ENCODE measurements at regions not wholly inside any gene's neighbourhood (a gene's known extent, or its start where the extent isn't known, plus 50 kb on each side); places are given as distances from the start of the nearest gene placed in this dataset.

GRCh38 chr5:2199697-2200096 is 317.0 kb upstream of the IRX4 start:
- DNase-seq: no peak

DNA sequence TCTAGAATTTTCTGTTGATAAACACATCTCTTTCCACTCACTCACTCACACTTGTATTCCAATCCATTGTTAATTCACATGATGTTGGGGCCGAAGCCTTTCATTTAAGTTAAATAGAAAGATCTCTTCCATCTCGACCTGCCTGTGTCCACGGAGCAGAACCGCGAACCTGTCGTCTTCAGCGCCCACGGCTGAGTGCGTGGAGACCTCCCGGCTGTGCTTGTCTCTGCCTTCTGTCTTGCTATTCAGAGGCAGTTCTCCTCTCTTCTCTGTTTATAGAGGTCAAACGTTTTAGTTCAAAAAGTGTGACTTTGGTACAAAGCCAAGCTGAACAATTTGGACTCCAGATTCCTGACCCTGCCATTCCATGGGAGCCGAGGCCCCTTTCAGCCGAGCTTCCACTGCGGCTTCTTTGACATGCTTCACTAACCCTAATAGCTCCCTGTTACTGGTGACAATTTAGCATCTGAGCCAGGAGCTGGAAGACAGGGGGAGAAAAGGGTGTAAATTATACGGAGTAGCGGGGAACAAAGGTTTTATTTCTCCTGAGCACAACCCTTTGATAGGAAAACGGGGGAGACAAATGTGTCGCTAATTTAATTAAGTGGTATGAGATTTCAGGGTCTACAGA is 314.4 kb upstream of the IRX4 start:
- DNase-seq: no peak

DNA sequence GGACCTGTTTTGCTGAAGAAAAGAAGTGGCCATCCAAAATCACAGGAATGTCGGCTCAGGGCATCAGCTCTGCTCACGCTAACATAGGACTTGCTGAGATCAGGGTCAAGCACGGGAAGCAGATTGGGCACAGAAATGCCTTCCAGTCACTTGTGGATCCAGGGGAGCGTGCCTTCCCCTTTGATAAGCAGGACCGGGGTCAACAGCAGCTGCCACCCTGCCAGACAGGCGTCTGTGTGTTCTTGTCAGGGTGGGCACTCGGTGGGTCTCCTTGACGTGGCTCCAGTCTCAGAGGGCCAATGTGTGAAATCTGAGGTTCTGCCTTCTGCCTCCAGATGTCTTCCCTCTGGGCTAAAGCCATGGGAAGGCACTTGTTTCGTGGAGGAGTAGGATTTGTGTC is 313.7 kb upstream of the IRX4 start:
- no peak for DNase-seq

DNA sequence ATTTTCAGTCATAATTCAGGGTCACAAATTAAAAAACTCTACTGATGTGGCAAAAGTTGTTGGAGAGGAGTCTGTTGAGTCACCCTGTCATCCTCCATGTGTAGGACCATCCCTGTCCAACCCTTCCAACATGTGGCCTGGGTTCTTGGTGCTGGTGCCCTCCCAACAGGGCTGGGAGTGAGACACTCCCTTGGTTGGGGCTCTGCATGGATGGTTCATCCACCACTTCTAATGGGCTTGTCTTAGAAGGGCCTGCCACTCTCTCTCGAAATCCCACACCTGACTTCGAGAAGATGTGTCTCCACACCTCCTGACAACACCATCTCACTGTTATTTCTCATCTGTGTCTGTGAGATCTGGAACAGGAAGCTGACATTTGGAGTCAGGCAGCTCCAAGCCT is 312.2 kb upstream of the IRX4 start:
- no peak for DNase-seq

- no peak for DNase-seq
Measured at GRCh38 chr5:2194236-2194555, 311.5 kb upstream of the IRX4 start.

DNA sequence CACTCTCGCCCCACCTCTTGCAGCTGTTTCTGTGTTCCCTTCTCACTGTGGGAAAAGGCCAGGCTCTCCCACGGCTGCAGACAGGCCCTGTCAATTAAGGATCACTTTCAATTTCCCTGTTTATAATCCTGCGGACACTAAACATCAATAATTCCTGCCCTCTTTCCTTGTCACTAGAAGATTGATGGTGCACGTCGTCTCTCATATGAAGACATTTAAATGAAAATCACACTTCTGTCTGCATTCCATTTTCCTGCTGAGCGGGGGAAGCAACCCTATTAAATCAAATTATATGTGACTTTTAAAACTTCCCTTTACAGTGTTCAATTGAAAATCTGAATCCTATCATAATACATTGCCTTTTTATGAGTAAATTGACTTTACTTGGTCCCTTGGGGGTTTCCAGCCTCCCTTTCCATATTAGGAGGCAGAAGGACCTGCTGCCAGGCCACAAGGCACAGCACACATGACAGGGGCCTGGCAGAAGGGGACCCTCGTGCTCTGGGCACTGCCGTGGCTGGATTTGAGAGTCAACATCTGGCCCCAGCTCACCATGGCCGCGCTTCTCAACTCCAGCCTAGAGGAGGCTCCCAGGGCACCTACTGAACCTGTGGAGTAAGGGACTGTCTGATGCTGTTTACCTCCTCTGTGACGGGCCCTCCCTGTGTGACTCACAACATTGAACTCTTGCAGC is 311.0 kb upstream of the IRX4 start:
- DNase-seq: no peak

GRCh38 chr5:2193142-2193541 is 310.4 kb upstream of the IRX4 start:
- DNase-seq: no peak

DNA sequence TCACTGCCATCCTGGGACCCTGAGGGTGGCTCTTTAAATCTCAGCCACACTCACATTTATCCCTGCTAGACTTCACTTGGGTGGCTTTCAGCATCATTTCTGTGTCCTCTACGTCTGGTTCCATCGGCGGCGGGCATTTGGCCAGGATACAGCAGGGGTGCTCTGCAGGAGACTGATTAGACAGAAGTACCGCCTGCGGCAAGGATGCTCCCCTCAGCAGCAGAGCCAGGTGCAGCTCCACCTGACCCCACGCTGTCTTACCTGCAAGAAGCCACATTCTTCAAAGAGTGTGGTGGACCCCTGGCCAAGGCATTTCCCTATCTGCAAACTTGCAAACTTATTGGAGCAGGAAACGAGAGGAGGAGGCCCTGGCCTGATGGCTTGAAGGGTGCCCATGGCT is 309.8 kb upstream of the IRX4 start:
- no peak for DNase-seq

DNA sequence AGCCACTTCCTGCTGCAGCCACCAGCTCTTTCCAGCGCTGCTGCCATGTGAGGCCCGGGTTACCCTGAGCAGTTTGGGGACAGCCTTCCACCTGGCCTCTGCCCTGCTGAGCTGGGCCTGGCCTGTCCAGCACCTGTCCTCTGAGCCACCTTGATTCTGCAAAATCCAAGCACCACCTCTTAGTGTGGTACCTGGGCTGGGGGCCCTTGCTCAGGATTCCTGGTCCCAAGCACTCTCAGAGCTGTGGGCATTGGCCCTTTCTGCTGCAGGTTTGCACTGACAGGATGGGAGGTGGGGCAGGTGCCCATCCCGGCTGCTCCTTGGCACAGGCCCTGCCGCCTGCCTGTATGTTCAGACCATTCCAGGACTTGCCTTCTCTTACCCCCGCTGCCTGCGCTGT is 309.2 kb upstream of the IRX4 start:
- no peak for DNase-seq

- no peak for DNase-seq
Measured at GRCh38 chr5:2190549-2190948, 307.8 kb upstream of the IRX4 start.

DNA sequence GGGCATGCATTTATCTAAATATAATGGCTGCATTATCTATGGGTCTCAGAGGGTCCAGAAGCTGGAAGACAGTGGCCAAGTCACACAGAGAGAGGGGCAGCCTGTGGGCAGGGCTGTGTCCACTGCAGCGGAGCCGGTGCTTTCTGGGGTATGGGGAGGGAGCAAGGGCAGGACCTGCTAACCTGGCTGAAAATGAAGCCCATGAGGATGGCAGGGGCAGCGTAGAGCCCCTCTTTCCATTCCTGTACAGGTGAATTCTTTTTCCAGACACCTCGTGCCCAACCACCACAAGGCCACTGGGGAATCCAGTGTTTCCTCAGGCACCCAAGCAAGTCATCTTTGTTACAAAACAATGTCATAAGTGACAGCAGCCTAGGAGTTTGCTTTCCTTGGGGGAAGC is 305.9 kb upstream of the IRX4 start:
- no peak for DNase-seq

DNA sequence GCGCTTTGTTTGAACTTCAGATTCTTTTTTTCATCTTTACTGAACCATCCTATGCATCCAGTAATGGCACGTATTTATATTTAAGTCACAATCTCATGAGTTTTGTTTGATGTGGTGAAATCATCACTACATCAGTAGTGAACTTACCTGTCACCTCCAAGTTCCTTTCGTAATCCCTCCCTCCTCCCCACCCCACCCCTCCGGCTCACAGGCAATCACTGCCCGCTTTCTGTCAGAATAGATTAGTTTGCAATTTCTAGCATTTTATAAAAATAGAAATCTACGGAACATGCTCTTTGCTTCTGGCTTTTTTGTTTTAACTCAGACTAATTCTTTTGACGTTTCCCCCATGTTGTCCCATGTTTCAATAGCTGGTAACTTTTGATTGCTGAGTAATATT is 305.4 kb upstream of the IRX4 start:
- no peak for DNase-seq

GRCh38 chr5:2187687-2188086 is 305.0 kb upstream of the IRX4 start:
- DNase-seq: no peak

GRCh38 chr5:2187156-2187555 is 304.4 kb upstream of the IRX4 start:
- DNase-seq: no peak

DNA sequence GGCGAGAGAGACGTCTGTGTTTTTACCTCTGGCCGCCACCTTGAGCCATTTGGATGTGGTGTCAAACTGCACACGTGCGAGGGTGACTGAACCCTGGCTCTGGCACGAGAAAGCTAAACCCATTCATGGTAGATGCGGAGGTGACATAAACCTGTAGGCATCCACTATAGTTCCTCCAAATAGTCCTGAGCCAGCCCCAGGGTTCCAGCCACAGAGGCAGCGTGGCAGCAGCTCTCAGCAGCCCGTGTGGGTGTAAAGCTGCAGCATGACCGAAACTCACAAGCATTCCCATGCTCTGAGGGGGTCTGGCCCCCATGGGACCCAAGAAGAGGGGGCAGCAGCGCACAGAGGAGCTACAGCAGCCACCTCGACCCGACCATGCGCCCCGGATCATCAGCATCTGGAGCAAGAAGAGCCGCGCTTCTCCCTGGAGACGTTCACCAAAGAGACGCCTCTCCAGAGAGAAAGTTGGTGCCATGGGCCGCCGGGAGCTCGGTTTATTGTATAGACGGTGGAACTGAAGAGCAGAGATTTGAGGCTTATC is 303.8 kb upstream of the IRX4 start:
- no peak for DNase-seq

GRCh38 chr5:2185646-2186471 is 303.1 kb upstream of the IRX4 start:
- no peak for DNase-seq

DNA sequence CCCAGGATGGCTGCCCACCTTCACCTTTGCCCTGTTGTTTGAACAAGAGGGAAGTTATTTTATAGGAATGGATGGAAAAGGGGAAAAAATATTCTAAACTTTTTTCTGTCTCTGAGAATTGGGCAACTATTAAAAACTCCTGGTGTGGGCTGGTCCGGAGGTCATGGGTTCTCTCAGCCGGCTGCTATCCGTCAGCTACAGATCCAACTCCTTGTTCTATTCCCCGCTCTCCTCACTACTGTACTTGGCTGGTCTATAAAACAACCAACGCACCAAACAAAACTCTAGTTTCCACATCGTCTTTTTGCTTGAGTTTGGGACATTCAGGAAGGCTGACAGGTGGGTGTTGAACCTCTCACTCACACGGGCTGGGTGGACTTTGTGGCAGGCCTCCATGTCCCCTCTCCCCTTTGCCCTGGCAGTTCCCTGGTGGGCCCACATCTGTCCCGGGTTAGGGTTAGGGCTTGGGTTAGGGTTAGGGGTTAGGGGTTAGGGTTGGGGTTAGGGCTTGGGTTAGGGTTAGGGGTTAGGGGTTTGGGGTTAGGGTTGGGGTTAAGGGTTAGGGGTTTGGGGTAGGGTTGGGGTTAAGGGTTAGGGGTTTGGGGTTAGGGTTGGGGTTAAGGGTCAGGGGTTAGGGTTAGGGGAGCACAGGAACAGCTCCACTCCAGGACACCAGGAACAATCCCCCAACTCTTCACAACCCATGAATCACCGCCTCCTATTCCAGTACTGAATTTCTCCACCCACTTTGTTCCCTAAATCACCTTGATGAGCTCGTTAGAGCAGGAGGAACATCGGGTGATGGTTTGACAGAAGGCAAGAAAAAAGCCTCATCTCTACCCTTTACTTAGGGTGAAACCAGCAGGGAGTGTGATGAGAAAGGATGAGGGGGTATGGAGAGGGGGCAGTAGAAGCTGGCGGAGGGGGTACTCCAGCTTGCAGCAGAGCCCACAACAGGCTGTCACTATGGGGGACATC is 302.1 kb upstream of the IRX4 start:
- no peak for DNase-seq

DNA sequence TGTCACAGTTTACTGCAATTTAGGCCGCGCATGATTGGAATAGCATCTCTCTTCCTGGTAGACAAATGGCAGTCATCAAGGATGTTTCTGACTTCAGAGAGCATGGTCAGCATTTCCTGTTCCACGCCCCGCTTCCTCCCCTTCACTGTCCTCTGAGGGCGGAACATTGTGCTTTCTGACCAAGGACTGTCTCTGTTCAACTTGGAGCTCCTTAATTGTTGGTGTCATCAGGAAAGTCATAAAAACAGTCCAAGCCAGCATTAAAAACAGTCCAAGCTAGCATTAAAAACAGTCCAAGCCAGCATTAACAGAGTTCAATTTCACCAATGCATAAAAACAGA is 301.3 kb upstream of the IRX4 start:
- no peak for DNase-seq

GRCh38 chr5:2183154-2184025 is 300.7 kb upstream of the IRX4 start:
- no peak for DNase-seq

GRCh38 chr5:2182020-2182419 is 299.3 kb upstream of the IRX4 start:
- no peak for DNase-seq

- no peak for DNase-seq
Measured at GRCh38 chr5:2181557-2181956, 298.8 kb upstream of the IRX4 start.

- DNase-seq: no peak
Measured at GRCh38 chr5:2181149-2181548, 298.4 kb upstream of the IRX4 start.
